ENCODE measurements at regions not wholly inside any gene's neighbourhood (a gene's known extent, or its start where the extent isn't known, plus 50 kb on each side); places are given as distances from the start of the nearest gene placed in this dataset.
"Not testable (repeated sequence)": the region's sequence is repeated elsewhere in the genome, so short reads cannot be mapped to it uniquely, and the experiment has no call there.

- Histone ChIP-seq H3K9me3 (no peaks in the 10 kb centered on the region), H3K4me1 (no peaks in the 10 kb centered on the region), H3K36me3 (no peaks in the 10 kb centered on the region), H3K27me3 (ENCODE audit: low read depth) (no peaks in the 10 kb centered on the region), H3K27ac (no peak overlapping the region), H3K4me3 (no peak overlapping the region)
- TF ChIP-seq CTCF (IDR thresholded peaks at IDR 0.05): no peak
- intact Hi-C loops (cut with DNase I): no loop called here
- DNase-seq (no peak), ATAC-seq (no peak)
These were observed 266.4 kb upstream of the DLGAP1 start for GRCh38 chr18:4721545-4721944.

- Histone ChIP-seq H3K27ac (no peak overlapping the region), H3K4me3 (no peak overlapping the region), H3K4me1 (no peaks in the 10 kb centered on the region), H3K9me3 (no peaks in the 10 kb centered on the region), H3K36me3 (no peaks in the 10 kb centered on the region), H3K27me3 (ENCODE audit: low read depth) (no peaks in the 10 kb centered on the region)
- ATAC-seq (no peak), DNase-seq (no peak)
- intact Hi-C loops (cut with DNase I): no loop called here
- TF ChIP-seq CTCF (IDR thresholded peaks at IDR 0.05): no peak
These were observed 265.4 kb upstream of the DLGAP1 start for GRCh38 chr18:4720518-4720917.

GRCh38 chr18:4705894-4706293 is 250.8 kb upstream of the DLGAP1 start:
- Histone ChIP-seq H3K27me3 (ENCODE audit: low read depth) (no peaks in the 10 kb centered on the region), H3K36me3 (no peaks in the 10 kb centered on the region), H3K9me3 (no peaks in the 10 kb centered on the region), H3K4me3 (no peak overlapping the region), H3K4me1 (no peaks in the 10 kb centered on the region), H3K27ac (no peak overlapping the region)
- TF ChIP-seq CTCF (IDR thresholded peaks at IDR 0.05): no peak
- intact Hi-C loops (cut with DNase I): no loop called here
- ATAC-seq: no peak
- DNase-seq: no peak

- ATAC-seq: no peak
- DNase-seq: no peak
- intact Hi-C loops (cut with DNase I): no loop called here
These were observed 249.7 kb upstream of the DLGAP1 start for GRCh38 chr18:4704781-4705180.

GRCh38 chr18:4691836-4692235 is 236.7 kb upstream of the DLGAP1 start:
- H3K4me1 ChIP-seq: no peaks in the 10 kb centered on the region
- peaks cover 7% of the 10 kb centered on the region for H3K9me3 ChIP-seq
- no peak for TF ChIP-seq CTCF (IDR thresholded peaks at IDR 0.05)
- H3K4me3 ChIP-seq: no peak overlapping the region
- intact Hi-C loops (cut with DNase I): no loop called here
- no peaks in the 10 kb centered on the region for H3K27me3 ChIP-seq (ENCODE audit: low read depth)
- no peak overlapping the region for H3K27ac ChIP-seq
- ATAC-seq (no peak), DNase-seq (no peak)
- H3K36me3 ChIP-seq: no peaks in the 10 kb centered on the region

More at GRCh38 chr18:4704781-4705180, 249.7 kb upstream of the DLGAP1 start:
- Histone ChIP-seq H3K9me3 (peaks cover 3% of the 10 kb centered on the region), H3K27me3 (ENCODE audit: low read depth) (no peaks in the 10 kb centered on the region), H3K4me3 (no peak overlapping the region), H3K36me3 (no peaks in the 10 kb centered on the region), H3K4me1 (no peaks in the 10 kb centered on the region), H3K27ac (no peak overlapping the region)
- TF ChIP-seq CTCF (IDR thresholded peaks at IDR 0.05): no peak

- DNase-seq; H3K36me3 ChIP-seq; H3K27me3 ChIP-seq (ENCODE audit: low read depth); H3K9me3 ChIP-seq; H3K27ac ChIP-seq; H3K4me3 ChIP-seq; ATAC-seq; intact Hi-C loops (cut with DNase I); H3K4me1 ChIP-seq: not testable (repeated sequence)
These were observed 223.6 kb upstream of the DLGAP1 start for GRCh38 chr18:4678685-4679084.
